H1 (cell line): ENCODE measurements at regions not wholly inside any gene's neighbourhood (a gene's known extent, or its start where the extent isn't known, plus 50 kb on each side); places are given as distances from the start of the nearest gene placed in this dataset.
A peak's percentile ranks its signal among the peaks of the same experiment; 100 is the strongest.

Source experiments
- CTCF ChIA-PET: fragments of 300-600 bp; sonication (Branson Sonifier 250); formaldehyde crosslinking; loops from one replicate; lab custom pipeline; 2021; ENCODE audit not compliant: partially characterized antibody; lab: Charles Lee
- POLR2A ChIA-PET: fragments of 300-600 bp; sonication (Branson Sonifier 250); formaldehyde crosslinking; loops from one replicate; lab custom pipeline; 2021; ENCODE audit warnings: inconsistent platforms; ENCODE audit not compliant: partially characterized antibody; lab: Charles Lee
- DNase-seq, 2 experiments: peaks; one replicate each; pipeline versions ENCODE4 v3.0.0 to v3.0.0-alpha.2; 2010 to 2022; ENCODE audit warnings: low spot score in 2 of 2, low read depth in 1 of 2, mixed read lengths in 1 of 2
- FAIRE-seq: peaks from 2 replicates; lab custom pipeline; 2011; peaks lifted over from hg19 to GRCh38; lab: Jason Lieb, UNC
- H2AFZ ChIP-seq: 2 replicates; pipeline ENCODE4 v1.8.1; 2012; ENCODE audit warnings: low read length, inconsistent platforms
- H2AK5ac ChIP-seq: 2 replicates; pipeline ENCODE4 v1.6.1; 2013; ENCODE audit warnings: low read depth, low read length
- H2BK120ac ChIP-seq: replicated peaks from 2 replicates; pipeline ENCODE3; 2013; ENCODE audit warnings: low read depth, low read length, inconsistent platforms
- H2BK12ac ChIP-seq: 2 replicates; pipeline ENCODE4 v1.6.1; 2013; ENCODE audit warnings: low read depth, low read length
- H2BK15ac ChIP-seq: 2 replicates; pipeline ENCODE4 v1.6.1; 2013; ENCODE audit warnings: low read length
- H2BK20ac ChIP-seq: 2 replicates; pipeline ENCODE4 v1.6.1; 2013; ENCODE audit warnings: low read length
- H2BK5ac ChIP-seq: 2 replicates; pipeline ENCODE4 v1.6.1; 2013; ENCODE audit warnings: low read depth, low read length
- H3K14ac ChIP-seq: 2 replicates; pipeline ENCODE4 v1.6.1; 2013; ENCODE audit warnings: inconsistent platforms; ENCODE audit not compliant: insufficient read length
- H3K18ac ChIP-seq: 2 replicates; pipeline ENCODE4 v1.6.1; 2013; ENCODE audit warnings: low read length; ENCODE audit errors: extremely low read depth
- H3K23ac ChIP-seq: 2 replicates; pipeline ENCODE4 v1.6.1; 2013; ENCODE audit warnings: inconsistent platforms; ENCODE audit not compliant: insufficient read length
- H3K23me2 ChIP-seq: 2 replicates; pipeline ENCODE4 v1.6.1; 2013; ENCODE audit warnings: low read depth, low read length
- H3K27ac ChIP-seq: 2 replicates; pipeline ENCODE4 v1.6.1; 2011; ENCODE audit warnings: low read depth, low read length, inconsistent platforms
- H3K27me3 ChIP-seq, 4 experiments: replicated peaks in 1 of 4; 1 replicate in 1 of 4; 2 replicates in 3 of 4; pipeline versions ENCODE4 v1.6.1 to v1.8.1; 2011 to 2013; ENCODE audit warnings: low read length in 3 of 4, mild to moderate bottlenecking in 3 of 4, inconsistent platforms in 2 of 4, mixed read lengths in 2 of 4, moderate library complexity in 1 of 4; ENCODE audit not compliant: control insufficient read depth in 3 of 4, insufficient read depth in 3 of 4; ENCODE audit errors: extremely low read depth in 1 of 4
- H3K36me3 ChIP-seq, 4 experiments: 2 replicates each; pipeline versions ENCODE4 v1.6.1 to v1.8.1; 2011 to 2013; ENCODE audit warnings: mild to moderate bottlenecking in 4 of 4, low read length in 3 of 4, moderate library complexity in 2 of 4, control low read depth in 1 of 4, inconsistent platforms in 1 of 4; ENCODE audit not compliant: insufficient read depth in 4 of 4, control insufficient read depth in 2 of 4
- H3K4ac ChIP-seq: replicated peaks from 2 replicates; pipeline ENCODE3; 2013; ENCODE audit warnings: low read length, low read depth, mixed read lengths, inconsistent platforms; ENCODE audit not compliant: insufficient read length
- H3K4me1 ChIP-seq, 4 experiments: replicated peaks in 1 of 4; 1 replicate in 1 of 4; 2 replicates in 3 of 4; pipeline versions ENCODE4 v1.6.1 to v1.8.1; 2011 to 2013; ENCODE audit warnings: low read length in 3 of 4, inconsistent platforms in 2 of 4, mixed read lengths in 1 of 4; ENCODE audit not compliant: insufficient read depth in 4 of 4, control insufficient read depth in 3 of 4
- H3K4me2 ChIP-seq, 2 experiments: 2 replicates each; pipeline versions ENCODE4 v1.6.1 to v1.8.1; 2011 to 2013; ENCODE audit warnings: low read depth in 2 of 2, low read length in 2 of 2, control low read depth in 1 of 2, inconsistent platforms in 1 of 2, mild to moderate bottlenecking in 1 of 2; ENCODE audit not compliant: insufficient read depth in 1 of 2
- H3K4me3 ChIP-seq, 4 experiments: fragments of 200-600, 300-600 bp in 1 of 4; sonication (generic), shearing (Covaris generic), sonication (Bioruptor Twin) in 1 of 4; 2 replicates each; pipeline versions ENCODE4 v1.5.1 to v1.8.1; 2011 to 2016; ENCODE audit warnings: low read length in 4 of 4, low read depth in 3 of 4, control low read depth in 2 of 4, inconsistent platforms in 2 of 4, mild to moderate bottlenecking in 2 of 4, mixed read lengths in 1 of 4, moderate library complexity in 1 of 4; ENCODE audit not compliant: insufficient read depth in 2 of 4; ENCODE audit errors: extremely low read depth in 1 of 4
- H3K56ac ChIP-seq: replicated peaks from 2 replicates; pipeline ENCODE3; 2013; ENCODE audit warnings: low read depth, mild to moderate bottlenecking, mixed read lengths, low read length, inconsistent platforms; ENCODE audit not compliant: insufficient read length
- H3K79me1 ChIP-seq: 2 replicates; pipeline ENCODE4 v1.6.1; 2013; ENCODE audit warnings: low read depth, low read length, control low read depth
- H3K79me2 ChIP-seq, 2 experiments: 2 replicates each; pipeline versions ENCODE4 v1.6.1 to v1.8.1; 2012 to 2013; ENCODE audit warnings: low read length in 2 of 2, mild to moderate bottlenecking in 2 of 2, inconsistent platforms in 1 of 2; ENCODE audit not compliant: insufficient read depth in 2 of 2, control insufficient read depth in 1 of 2
- H3K9ac ChIP-seq, 4 experiments: replicated peaks in 1 of 4; 1 replicate in 1 of 4; 2 replicates in 3 of 4; pipeline versions ENCODE4 v1.6.1 to v1.8.1; 2011 to 2013; ENCODE audit warnings: low read depth in 3 of 4, low read length in 3 of 4, control low read depth in 2 of 4, mild to moderate bottlenecking in 2 of 4, moderate library complexity in 2 of 4, inconsistent platforms in 1 of 4; ENCODE audit errors: extremely low read depth in 1 of 4
- H3K9me3 ChIP-seq, 2 experiments: 2 replicates each; pipeline versions ENCODE4 v1.6.1 to v1.8.1; 2012 to 2013; ENCODE audit warnings: mild to moderate bottlenecking in 2 of 2, moderate library complexity in 2 of 2, control low read depth in 1 of 2, inconsistent platforms in 1 of 2, low read depth in 1 of 2, low read length in 1 of 2, mixed read lengths in 1 of 2; ENCODE audit not compliant: insufficient read depth in 2 of 2
- H4K20me1 ChIP-seq, 2 experiments: replicated peaks in 1 of 2; 2 replicates each; pipeline versions ENCODE3 to v1.8.1; 2011 to 2013; ENCODE audit warnings: inconsistent platforms in 2 of 2, low read length in 2 of 2, mild to moderate bottlenecking in 1 of 2; ENCODE audit not compliant: insufficient read depth in 2 of 2, control insufficient read depth in 1 of 2
- H4K5ac ChIP-seq: 2 replicates; pipeline ENCODE4 v1.6.1; 2013; ENCODE audit warnings: low read length, low read depth, mixed read lengths, inconsistent platforms; ENCODE audit not compliant: insufficient read length
- H4K8ac ChIP-seq: 2 replicates; pipeline ENCODE4 v1.8.0; 2013; ENCODE audit warnings: mild to moderate bottlenecking, moderate library complexity, low read length, inconsistent platforms; ENCODE audit not compliant: insufficient read depth; ENCODE audit errors: extremely low read depth
- H4K91ac ChIP-seq: replicated peaks from 2 replicates; pipeline ENCODE3; 2013; ENCODE audit warnings: low read length, mixed read lengths, inconsistent platforms; ENCODE audit not compliant: insufficient read length
- BRCA1 ChIP-seq: IDR thresholded peaks from 2 replicates; pipeline ENCODE4 v1.6.1; 2012; ENCODE audit warnings: low read depth, low read length, improper control_type of control experiment
- CHD1 ChIP-seq: IDR thresholded peaks from 2 replicates; pipeline ENCODE4 v1.6.1; 2012; ENCODE audit warnings: low read depth, low read length, improper control_type of control experiment
- CHD2 ChIP-seq: IDR thresholded peaks from 2 replicates; pipeline ENCODE4 v1.6.1; 2012; ENCODE audit warnings: low read length, improper control_type of control experiment
- FOSL1 ChIP-seq: IDR thresholded peaks from 2 replicates; pipeline ENCODE4 v1.6.1; 2011; ENCODE audit warnings: mild to moderate bottlenecking, low read depth, low read length, moderate library complexity; ENCODE audit not compliant: insufficient read depth
- MAFK ChIP-seq: IDR thresholded peaks from 2 replicates; pipeline ENCODE4 v1.6.1; 2012; ENCODE audit warnings: low read depth, mild to moderate bottlenecking, improper control_type of control experiment, low read length
- SUZ12 ChIP-seq: fragments of 200-600 bp; sonication (generic); IDR thresholded peaks from 2 replicates; pipeline ENCODE4 v1.6.1; 2012; ENCODE audit warnings: mild to moderate bottlenecking, inconsistent platforms, low read length, moderate library complexity, mixed read lengths
- TBP ChIP-seq: IDR thresholded peaks from 2 replicates; pipeline ENCODE4 v1.6.1; 2011; ENCODE audit warnings: low read depth, low read length, improper control_type of control experiment
- WGBS, 2 experiments: shearing (Covaris generic) in 1 of 2; methylation state at CpG; one replicate each; pipeline versions ENCODE4 v1.1.6 to v1.1.7; 2013 to 2015; ENCODE audit warnings: low lambda C conversion rate in 2 of 2, mixed read lengths in 2 of 2, inconsistent platforms in 1 of 2, low coverage in 1 of 2, missing lambda C conversion rate in 1 of 2; ENCODE audit not compliant: insufficient replicate concordance in 2 of 2, insufficient coverage in 1 of 2, insufficient read length in 1 of 2; ENCODE audit errors: extremely low coverage in 1 of 2, missing lambda C conversion rate in 1 of 2; 5-methylcytosine and 5-hydroxymethylcytosine counted together

GRCh38 chr14:100675699-100676684 lies 50.7 kb upstream of the DLK1 start:
- H3K23me2 ChIP-seq, result no peaks in the 10 kb centered on the region
- H4K20me1 ChIP-seq, result no peaks in the 10 kb centered on the region
- H3K9me3 ChIP-seq, result no peaks in the 10 kb centered on the region
- no peak overlapping the region for H3K23ac ChIP-seq
- no peaks in the 10 kb centered on the region; a peak in 1 of 8 replicates for H3K36me3 ChIP-seq
- H2BK5ac ChIP-seq, result no peak overlapping the region
- DNase-seq (no peak), FAIRE-seq (no peak)
- no peak overlapping the region for H3K4ac ChIP-seq
- H2BK12ac ChIP-seq, result no peak overlapping the region
- H2AK5ac ChIP-seq, result no peak overlapping the region
- no peak overlapping the region for H2AFZ ChIP-seq
- peak overlapping the region; percentile 61; the same call in 1 of the 2 replicates for H2BK15ac ChIP-seq
- H4K91ac ChIP-seq, result no peak overlapping the region
- H3K18ac ChIP-seq, result no peak overlapping the region; the same call in 1 of the 2 replicates
- 87% methylated on average over 19 of the region's 20 CpGs; no CpG with 5 or more reads in 1 of the 2 experiments for WGBS, 2 experiments
- H2BK120ac ChIP-seq, result no peak overlapping the region
- no peak overlapping the region for H3K9ac ChIP-seq
- no peak overlapping the region for H3K56ac ChIP-seq
- POLR2A ChIA-PET, result interaction anchor here (1.9 kb wide), 1 partner anchor 25 kb away, joined by 4 read pairs; no protein-coding TSS in a partner anchor
- peak overlapping the region; percentile 28; the same call in 1 of the 2 replicates for H4K8ac ChIP-seq
- H3K14ac ChIP-seq, result no peak overlapping the region
- TF ChIP-seq SUZ12, result no peak
- TF ChIP-seq CHD1, result no peak
- TF ChIP-seq FOSL1, result no peak
- TF ChIP-seq TBP, result no peak
- TF ChIP-seq CHD2, result no peak
- TF ChIP-seq BRCA1, result no peak
- no peak for TF ChIP-seq MAFK
- H4K5ac ChIP-seq, result no peak overlapping the region
- H3K4me1 ChIP-seq, result peaks cover 2 to 23% (median 12%) of the 10 kb centered on the region in 4 experiments
- no peaks in the 10 kb centered on the region for H3K79me2 ChIP-seq
- H3K27me3 ChIP-seq, result peaks cover 0 to 18% (median 14%) of the 10 kb centered on the region in 4 experiments; a peak in 6 of 7 replicates
- no peak overlapping the region for H3K4me3 ChIP-seq
- H3K4me2 ChIP-seq, result no peak overlapping the region
- CTCF ChIA-PET, result interaction anchor here (0.7 to 8.3 kb wide), 11 partner anchors 12 to 291 kb away, joined by 3 to 60 read pairs (median 5); no protein-coding TSS in a partner anchor
- H2BK20ac ChIP-seq, result no peak overlapping the region
- H3K79me1 ChIP-seq, result no peaks in the 10 kb centered on the region
- no peak overlapping the region for H3K27ac ChIP-seq
